Ishikawa (cell line): ENCODE measurements at regions not wholly inside any gene's neighbourhood (a gene's known extent, or its start where the extent isn't known, plus 50 kb on each side); places are given as distances from the start of the nearest gene placed in this dataset.

Source experiments
- CEBPB ChIP-seq: IDR thresholded peaks from 2 replicates; pipeline ENCODE4 v1.6.1; 2012
- NFIC ChIP-seq: IDR thresholded peaks from 2 replicates; pipeline ENCODE4 v1.6.1; 2012
- REST ChIP-seq: IDR thresholded peaks from 2 replicates; pipeline ENCODE4 v1.6.1; 2012; ENCODE audit warnings: low read depth, mild to moderate bottlenecking
- TCF12 ChIP-seq: IDR thresholded peaks from 2 replicates; pipeline ENCODE4 v1.6.1; 2012; ENCODE audit warnings: low read depth
- TEAD4 ChIP-seq: IDR thresholded peaks from 2 replicates; pipeline ENCODE4 v1.6.1; 2012
- ZBTB7A ChIP-seq: IDR thresholded peaks from 2 replicates; pipeline ENCODE4 v1.6.1; 2012; ENCODE audit warnings: low read depth

- no peak for TF ChIP-seq CEBPB
- no peak for TF ChIP-seq REST
- no peak for TF ChIP-seq ZBTB7A
- TF ChIP-seq TCF12, result no peak
- no peak for TF ChIP-seq NFIC
- TF ChIP-seq TEAD4, result no peak
Observed at GRCh38 chr4:11876104-11876503, 447.4 kb upstream of the HS3ST1 start.
